Stimulated activated CD8-positive, alpha-beta memory T cell treated with anti-CD3 and anti-CD28 coated beads, Interleukin-15, amount 100 ng/mL, for 48 hours (primary cell): ENCODE measurements at regions not wholly inside any gene's neighbourhood (a gene's known extent, or its start where the extent isn't known, plus 50 kb on each side); places are given as distances from the start of the nearest gene placed in this dataset.
"Not testable (repeated sequence)": the region's sequence is repeated elsewhere in the genome, so short reads cannot be mapped to it uniquely, and the experiment has no call there.

Source experiments
- DNase-seq, 2 donors: peaks; one replicate each; pipeline ENCODE4 v3.0.0-alpha.2; 2020; ENCODE audit warnings: low read depth in 2 of 2

DNA sequence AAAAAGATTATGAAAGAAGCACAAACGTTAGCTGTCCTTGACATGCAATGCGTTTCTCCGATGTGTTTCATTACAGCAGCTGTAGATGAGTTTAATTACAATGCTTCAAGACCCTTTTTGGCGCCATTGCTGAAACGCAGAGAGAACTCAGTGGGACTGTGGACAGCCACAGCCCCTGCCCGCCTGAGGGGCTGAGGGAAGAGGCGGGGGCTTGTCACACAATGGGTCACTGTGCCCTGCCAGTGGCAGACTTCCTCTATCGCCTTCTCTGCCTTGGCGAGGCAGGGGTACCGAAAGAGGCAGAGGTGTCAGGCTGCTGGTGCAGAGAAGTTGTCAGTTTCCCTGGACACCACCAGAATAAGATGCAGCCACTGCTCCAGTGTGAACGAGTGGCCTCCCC, 252.0 kb downstream of the NR2F2 start:
- no peak for DNase-seq

DNA sequence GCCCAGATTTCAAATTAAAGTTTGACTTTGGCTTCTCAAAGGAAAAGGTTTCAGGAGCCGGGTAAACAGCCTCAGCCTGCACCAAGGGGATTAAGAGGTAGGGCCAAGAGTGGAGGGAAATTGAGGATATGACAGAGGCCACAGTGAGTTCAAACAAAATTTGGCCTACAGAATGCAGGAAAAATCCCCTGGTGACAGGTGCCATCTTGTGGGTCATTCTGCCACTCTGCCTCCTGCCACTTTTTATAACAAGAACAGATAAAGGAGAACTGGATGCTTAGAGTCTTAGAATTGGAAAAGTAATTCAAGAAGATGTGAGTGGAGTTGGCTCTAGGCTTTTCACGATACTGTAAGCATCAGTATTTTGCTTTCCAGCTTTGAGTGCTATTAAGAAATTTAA, 253.2 kb downstream of the NR2F2 start:
- no peak for DNase-seq

DNA sequence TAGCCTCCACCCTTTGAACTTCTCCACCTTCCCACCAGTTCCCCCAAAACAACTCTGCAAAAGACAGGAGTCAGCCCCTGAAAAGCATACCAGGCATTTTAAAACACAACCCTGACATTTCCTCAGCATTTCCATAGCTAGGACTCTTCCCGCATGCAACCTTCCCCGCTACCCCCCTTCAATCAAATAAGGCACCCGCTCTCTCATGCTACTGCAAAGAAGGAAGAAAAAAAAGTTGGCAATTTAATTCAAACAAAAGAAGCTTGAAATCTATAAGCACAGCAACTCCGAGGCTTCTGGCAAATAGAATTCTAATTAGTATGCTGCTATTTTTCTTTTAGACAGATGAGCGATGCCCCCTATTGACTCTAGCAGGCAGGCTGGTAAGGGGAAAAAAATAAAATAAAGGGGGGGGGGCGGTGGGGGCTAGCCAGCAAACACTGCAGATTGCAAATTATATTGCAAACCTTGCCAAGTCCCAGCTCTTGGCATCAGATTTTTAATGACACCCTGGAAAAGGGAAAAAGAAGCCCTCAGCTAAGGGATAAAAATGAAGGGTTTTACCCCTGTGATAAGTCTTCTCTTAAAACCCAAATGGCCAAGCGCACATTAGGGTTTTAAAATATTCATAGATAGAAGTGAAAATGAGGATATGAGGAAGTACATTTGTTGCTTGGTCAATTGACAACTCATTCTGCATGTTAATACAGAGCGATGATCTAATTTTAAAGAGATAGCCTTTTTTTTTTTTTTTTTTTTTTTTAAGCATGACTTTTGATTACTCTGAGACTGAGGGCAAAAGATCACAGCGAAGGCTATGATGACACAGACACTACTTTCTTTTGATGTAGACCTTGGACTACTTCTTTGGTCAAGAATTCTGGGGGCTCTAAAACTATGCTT, 255.2 kb downstream of the NR2F2 start:
- DNase-seq, result no peak

DNA sequence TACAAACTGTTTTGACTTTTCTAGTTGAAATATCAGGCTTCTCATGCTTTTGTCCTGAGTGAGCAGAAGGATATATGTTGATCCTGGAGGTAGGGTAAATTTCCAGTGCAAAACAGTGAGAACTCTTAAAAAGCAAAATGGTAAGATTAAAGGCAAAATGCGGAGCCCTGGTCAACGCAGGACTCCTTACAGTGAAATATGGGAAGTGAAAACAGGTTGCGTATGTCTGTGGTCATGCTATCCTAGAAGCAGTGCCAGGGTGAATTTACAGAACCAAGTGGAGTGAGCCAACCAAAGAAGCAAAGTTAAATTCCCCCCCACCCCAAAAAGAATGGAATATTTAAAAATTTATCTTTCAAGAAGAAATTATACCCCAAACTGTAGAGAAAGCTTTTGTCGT, 256.4 kb downstream of the NR2F2 start:
- DNase-seq, result no peak

DNA sequence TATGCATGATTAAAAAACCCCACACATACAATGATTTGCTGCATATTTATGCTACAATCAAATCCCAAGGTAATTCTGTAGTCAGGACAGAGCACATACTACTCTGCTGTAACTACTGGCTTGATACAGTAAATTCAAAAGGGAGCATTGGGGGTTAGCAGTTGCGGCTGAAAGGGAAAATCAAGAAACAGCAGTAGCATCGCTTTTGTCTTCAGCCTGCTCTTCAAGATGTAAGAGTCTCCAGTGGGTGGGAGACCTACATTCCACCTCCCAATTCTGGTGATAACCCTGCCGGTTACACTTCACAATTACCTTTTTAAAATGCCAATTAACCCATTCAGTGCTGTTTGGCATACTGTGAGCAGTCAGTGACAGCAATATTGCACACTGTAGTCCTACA, 259.4 kb downstream of the NR2F2 start:
- DNase-seq, result no peak

DNA sequence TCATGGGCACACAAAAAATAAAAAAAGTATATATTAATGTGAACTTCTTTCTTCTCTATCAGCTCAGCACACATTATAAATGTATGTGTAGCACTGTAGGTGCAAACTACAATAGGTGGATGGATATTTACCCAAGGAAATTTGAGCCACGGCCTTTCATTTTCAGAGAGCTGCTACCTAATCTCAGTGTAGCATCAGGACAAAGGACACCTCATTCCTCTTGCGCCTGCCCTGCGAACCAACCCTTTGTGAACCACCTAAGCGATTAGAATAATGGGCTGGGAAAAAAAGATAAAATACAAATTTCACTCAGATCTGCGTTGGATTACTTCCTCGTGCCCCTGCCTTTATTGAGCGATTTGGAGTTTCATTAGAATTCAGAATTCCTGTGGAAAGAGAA, 263.2 kb downstream of the NR2F2 start:
- DNase-seq, result no peak

DNA sequence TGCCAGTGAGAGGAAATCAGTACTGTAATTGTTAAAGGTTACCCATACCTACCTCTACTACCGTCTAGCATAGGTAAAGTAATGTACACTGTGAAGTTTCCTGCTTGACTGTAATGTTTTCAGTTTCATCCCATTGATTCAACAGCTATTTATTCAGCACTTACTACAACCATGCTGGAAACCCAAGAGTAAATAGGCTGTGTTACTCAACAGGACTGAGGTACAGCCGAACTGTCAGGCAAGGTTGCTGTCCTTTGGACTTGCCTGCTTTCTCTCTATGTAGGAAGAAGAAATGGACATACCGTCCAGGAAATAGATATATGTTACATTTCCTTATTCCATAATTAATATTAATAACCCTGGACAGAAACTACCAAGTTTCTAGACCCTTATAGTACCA, 265.5 kb downstream of the NR2F2 start:
- DNase-seq, result no peak

DNA sequence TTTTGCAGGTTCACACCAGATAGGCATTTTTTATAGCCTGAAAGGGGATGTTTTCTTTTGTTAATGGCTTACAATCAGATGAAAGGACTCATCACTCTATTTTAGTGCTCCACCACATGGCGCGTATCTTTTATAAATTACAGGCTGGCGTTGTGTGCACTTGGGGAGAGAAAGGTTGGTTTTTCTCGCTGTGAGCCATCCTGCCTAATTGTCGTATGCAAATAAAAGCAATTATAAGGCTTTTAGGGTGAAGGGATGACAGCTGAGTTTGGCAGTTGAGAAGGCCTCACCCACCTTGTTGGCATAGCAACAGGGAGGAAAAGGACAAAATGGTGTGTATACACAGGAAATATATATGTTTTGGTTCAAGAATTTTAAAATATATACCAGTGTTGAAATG, 268.0 kb downstream of the NR2F2 start:
- DNase-seq, result no peak

DNA sequence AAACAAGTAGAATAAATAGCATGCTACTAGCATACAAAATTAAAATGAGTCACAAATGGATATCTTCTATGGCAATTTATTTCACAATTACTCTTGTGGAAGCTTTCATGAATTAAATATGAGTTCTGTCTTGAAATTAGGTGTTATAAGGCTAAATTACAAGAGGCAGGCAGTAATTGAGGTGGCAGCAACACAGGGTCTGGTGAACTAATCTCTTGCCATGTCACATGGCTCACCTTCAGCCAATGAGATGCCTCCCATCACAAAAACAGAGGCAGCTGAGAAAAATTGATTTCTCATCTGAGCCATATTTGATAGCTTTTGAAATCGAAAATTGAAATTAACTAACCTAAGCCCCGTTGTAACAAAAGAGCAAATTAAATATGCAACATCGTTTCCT, 268.8 kb downstream of the NR2F2 start:
- no peak for DNase-seq

DNA sequence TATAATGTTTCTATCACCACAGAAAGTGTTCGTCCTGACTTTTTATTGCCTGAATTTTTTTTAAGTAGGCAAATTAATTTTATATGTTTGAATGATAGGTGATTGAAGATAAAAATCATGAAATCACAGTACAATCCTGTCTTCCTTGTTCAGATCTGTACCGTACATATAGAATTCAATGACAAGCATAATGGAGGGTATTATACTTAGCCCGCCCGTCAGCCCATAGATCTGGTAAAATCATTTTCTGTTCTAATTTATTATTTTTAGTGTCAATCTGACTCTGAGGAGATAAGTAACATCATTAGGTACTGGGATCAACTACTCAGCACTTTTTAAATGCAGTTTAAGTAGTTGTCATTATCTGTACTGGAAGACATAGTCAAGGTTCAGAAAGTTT, 269.9 kb downstream of the NR2F2 start:
- DNase-seq, result no peak

DNA sequence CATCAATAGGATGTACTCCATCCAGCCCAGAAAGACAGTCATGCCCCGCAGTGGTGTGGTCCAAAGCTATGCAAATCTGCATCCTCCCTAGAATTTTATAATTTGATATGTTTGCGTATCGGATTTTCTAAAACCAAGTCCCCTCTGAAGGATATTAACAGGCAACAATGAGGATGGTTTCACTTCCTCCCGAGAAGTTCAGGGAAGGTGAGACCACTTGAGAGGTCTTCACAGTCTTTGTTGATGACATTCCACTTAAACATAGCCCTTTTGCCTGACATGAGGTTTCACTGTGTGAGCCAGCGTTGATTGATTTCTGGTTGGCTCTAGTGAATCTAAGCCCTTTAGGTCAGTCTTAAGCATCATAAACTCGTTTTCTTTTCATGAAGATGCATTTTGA, 276.1 kb downstream of the NR2F2 start:
- DNase-seq, result no peak

DNA sequence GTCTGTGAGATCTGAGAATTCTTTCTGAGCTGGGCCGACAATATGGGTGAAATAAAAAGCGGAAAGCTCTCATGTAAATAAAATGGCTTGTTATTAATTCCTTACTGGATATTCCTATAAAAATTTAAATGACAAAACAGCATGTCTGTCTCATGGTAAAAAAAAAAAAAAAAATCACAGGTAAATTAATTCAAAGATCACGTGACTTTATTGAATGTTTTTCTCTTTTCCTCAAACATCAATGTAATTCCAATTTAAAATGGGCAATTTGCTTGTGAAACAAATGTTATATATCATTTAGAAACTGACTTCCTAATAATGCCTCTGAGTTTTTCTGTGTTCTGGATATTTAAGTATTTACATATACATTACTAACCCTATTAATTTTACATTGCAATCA, 280.3 kb downstream of the NR2F2 start:
- DNase-seq, result no peak

DNA sequence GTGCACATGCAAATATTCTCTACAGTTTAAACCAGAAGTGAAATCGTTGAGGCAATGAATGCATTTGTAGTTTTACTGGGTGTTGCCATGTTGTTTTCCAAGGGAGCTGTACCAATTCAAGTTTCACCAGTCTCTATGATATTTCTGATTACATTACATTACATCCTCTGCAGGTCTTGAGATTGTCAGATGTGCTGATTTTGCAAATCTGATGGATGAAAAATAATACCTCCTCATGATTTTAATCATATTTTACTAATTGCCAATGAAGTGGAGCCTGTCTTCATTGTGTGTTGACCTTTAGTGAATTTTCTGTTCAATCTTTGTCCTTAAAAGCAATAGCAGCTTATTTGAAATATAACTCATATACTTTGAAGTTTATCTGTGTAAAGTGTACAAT, 282.4 kb downstream of the NR2F2 start:
- DNase-seq, result no peak

DNA sequence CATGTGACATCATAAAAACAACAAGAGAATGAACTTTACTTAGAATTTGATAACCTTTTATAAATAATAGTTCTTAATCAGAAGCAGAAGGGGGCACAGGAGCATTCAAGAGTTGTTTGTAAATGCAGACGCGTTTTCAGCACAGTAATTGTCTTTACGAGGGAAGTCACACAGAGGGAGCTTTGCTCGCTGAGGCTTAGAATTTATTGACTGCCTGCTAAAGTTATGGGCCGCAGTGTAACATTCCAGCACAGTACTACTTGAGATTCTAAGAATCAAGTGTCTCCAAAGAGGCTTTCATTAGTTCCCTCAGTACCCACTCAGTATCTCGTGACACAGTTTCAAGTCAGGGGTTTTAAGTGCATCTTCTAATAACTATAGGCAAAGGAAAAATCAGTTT, 288.7 kb downstream of the NR2F2 start:
- no peak for DNase-seq

DNA sequence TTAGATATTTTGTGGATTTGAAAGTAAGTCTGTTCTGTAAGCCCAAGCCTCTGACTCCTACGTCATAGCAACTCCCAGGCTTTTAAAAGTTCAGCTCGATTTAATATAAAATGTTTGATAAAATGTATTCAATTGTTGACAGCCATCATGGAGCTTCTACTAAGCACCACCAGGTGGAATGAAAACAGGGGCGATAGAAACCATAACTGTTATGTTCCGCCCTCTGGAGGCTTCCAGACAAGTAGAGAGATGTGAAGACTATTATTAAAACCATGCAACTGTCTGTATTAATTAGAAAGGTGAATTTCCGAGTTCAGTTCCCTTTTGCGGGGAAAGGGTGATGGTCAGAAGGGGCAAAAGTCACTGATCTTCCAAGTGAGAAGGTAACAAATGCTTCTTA, 292.2 kb downstream of the NR2F2 start:
- DNase-seq, result no peak

DNA sequence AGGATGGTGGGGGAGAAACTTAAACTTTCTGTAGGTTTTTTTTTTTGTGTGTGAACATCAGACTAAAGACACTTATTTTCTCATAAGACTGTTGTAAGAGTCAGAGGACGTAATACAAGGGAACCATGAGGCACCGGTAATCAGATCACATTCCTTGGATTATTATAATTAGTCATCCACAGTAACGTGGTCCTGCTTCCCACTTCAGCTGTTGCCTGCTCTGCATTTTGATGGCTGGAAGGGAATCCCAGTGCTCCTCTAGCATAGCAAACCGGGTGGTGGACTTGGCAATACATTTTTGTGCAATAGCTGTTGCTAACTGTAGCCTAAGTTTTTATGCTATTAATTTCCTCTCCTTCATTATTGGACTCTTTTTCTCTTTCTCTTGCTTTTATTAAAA, 294.8 kb downstream of the NR2F2 start:
- DNase-seq, result no peak

DNA sequence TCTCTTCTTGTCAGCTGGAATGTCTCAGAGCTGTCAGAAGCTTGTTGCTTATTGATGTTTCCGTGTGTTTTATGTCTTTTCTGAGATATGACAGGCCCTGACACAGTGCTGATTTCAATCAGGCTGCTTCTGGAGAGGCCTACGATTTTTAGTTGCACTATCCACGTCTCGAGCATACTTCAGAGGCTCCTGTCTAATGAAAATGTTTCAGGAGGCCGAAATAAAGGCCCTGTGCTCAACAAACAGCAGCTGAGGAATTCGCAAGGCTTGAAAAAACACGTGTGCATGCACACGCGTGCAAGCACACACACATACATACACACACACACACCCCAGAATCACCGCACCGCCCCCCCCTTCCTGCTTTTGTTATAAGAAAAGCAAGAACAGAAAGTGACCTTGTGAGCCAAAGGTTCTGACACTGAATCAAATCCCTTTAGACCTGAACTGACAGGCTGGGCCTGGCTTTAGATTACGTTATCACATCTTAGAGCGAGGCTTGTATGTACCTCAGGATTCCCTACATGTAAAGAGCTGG, 296.6 kb downstream of the NR2F2 start:
- no peak for DNase-seq

DNA sequence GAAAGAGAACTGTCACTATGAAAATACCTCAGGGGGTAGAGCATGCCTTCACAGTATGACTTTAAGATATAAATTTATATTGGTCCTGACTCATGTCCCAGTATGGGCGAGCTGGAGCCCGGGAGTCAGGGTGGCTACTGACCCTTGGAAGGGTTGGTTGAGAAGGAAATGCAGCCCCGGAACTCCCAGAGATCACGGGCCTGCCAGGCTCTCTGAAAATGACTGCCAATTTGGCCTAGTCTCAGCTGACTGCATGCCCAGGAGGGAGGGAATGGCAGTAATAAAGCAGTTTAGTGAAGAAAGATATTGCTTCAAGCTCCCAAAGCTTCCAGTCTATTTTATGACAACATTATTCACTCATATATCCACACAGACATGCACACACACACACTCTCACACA, 299.0 kb downstream of the NR2F2 start:
- DNase-seq, result no peak

DNA sequence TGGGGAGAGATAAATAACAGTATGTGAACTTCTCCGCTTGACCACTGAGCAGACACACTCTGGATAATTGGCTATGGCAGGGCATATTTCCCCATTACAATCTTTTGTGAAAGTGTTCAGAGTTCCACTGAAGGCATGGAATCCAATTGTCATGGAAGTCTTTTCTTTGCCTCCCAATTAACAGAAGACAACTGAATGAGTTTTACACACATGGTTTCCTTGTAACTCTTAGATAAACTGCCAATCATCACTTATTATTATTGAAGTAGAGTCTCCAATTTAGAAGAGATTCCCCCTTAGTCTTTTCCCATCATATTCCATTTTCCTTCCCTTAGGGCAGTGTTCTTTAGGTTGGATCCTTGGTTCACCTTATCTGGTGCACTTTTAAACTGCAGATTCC, 308.3 kb downstream of the NR2F2 start:
- DNase-seq, result no peak

DNA sequence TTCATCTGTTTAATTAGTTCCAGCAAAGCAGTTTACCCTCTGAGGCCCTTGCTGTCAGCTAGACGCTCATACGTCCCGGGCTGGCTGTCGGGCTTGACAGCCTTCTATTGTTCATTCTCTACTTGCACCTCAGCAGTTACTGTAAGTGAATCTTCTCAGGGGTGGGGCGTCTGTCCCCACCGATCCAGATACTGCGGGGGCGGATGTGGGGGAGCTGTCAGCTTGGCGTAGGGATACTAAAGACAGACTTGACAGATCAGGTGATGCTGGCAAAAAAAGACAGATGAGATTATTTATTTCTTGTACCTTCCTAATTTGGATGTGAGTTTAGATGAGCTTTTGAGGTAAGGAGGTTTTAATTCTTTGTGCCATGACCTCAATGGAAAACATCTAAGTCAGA, 315.3 kb downstream of the NR2F2 start:
- no peak for DNase-seq

DNA sequence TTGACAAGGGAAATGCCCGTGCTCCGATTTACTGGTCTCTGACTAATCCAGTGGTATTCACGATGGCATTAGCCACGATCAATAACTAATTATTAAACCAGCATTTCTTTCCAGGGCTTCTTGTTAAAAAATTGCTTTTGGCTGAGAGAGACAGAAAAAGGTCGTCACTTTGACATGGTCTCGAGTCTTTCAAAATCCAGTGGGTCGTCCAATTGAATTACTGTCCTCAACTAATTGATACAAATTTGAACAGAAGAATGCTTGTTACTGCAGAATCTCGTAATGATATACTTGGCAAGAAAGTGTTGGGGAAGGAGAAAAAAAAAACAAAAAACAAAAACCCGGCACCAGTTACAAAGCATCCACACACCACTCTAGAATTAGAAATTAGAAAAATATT, 318.4 kb downstream of the NR2F2 start:
- no peak for DNase-seq

DNA sequence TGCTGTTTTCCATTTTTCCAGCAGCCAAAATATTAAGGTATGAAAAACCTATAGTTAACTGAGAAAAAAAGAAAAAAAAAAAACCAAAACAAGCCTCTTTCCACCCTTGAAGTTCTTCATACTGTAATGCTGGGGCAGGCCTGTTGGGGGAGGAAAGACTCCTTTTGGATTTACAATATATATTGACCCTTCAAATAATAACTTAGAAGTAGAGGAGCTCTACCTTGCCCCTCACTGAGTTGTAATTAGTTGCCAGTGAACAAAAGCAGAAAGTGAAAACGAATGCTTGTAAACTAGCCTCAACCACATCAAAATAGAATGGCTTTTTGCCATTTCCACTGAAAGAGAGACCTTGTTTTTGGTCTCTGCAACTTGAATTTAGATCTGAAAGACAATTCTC, 326.6 kb downstream of the NR2F2 start:
- no peak for DNase-seq

DNA sequence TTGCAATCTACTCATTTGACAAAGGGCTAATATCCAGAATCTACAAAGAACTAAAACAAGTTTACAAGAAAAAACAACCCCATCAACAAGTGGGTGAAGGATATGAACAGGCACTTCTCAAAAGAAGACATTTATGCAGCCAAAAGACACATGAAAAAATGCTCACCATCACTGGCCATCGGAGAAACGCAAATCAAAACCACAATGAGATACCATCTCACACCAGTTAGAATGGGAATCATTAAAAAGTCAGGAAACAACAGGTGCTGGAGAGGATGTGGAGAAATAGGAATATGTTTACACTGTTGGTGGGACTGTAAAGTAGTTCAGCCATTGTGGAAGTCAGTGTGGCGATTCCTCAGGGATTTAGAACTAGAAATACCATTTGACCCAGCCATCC, 336.5 kb downstream of the NR2F2 start:
- DNase-seq, result not testable (repeated sequence)

DNA sequence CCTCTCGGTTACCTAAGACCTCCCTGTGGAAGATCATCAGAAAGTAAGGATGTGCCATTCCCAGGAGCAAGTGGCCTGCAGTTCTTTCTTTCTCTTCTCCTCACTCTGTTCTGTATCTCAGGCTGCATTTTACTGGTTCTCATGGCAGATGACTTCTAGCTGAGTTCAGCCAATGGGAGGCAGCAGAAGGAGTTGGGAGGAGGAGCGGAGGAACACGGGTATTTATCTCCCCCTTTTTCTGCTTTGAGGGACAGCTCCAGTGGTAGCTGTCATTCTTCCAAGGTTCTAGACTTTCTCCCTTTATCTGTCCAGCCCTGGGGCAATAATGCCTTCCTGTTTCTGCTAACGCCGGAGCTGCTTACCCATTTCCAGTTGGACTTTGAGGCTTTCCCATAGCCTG, 339.9 kb downstream of the NR2F2 start:
- no peak for DNase-seq
